Right lobe of liver (tissue), 6 donors: ENCODE measurements at regions not wholly inside any gene's neighbourhood (a gene's known extent, or its start where the extent isn't known, plus 50 kb on each side); places are given as distances from the start of the nearest gene placed in this dataset.
"Not testable (repeated sequence)": the region's sequence is repeated elsewhere in the genome, so short reads cannot be mapped to it uniquely, and the experiment has no call there.

Source experiments
- ATAC-seq, 4 donors: fragments of 200-7000 bp; cut with Tn5 transposase; one replicate each; pipeline ENCODE4 v1.9.1; 2020; ENCODE audit warnings: mild to moderate bottlenecking in 4 of 4, moderate library complexity in 4 of 4
- DNase-seq, 3 donors: peaks; one replicate each; pipeline ENCODE4 v3.0.0-alpha.2; 2020
- H3K27ac ChIP-seq, 3 donors: fragments of 200-600 bp; one replicate each; pipeline ENCODE4 v1.8.0; 2022
- H3K27me3 ChIP-seq, 2 donors: fragments of 200-600 bp; one replicate each; pipeline ENCODE4 v1.8.0; 2022
- H3K36me3 ChIP-seq, 4 donors: fragments of 200-600 bp; sonication (generic) in 1 of 4; one replicate each; pipeline versions ENCODE4 v1.5.1 to v1.8.0; 2017 to 2022; ENCODE audit warnings: control low read depth in 1 of 4
- H3K4me1 ChIP-seq, 4 donors: fragments of 200-600 bp; sonication (generic) in 1 of 4; one replicate each; pipeline versions ENCODE4 v1.5.1 to v1.8.0; 2017 to 2022; ENCODE audit warnings: control low read depth in 1 of 4
- H3K4me3 ChIP-seq, 3 donors: fragments of 200-600 bp; one replicate each; pipeline ENCODE4 v1.8.0; 2022
- H3K9me3 ChIP-seq, 4 donors: fragments of 200-600 bp; sonication (generic) in 1 of 4; one replicate each; pipeline versions ENCODE4 v1.5.1 to v1.8.0; 2017 to 2022; ENCODE audit warnings: control low read depth in 1 of 4
- CTCF ChIP-seq, 4 donors: fragments of 200-600 bp in 3 of 4; fragments of 450-650 bp in 1 of 4; IDR thresholded peaks; one replicate each; pipeline versions ENCODE4 v1.5.1 to v1.8.0; 2016 to 2022; ENCODE audit warnings: antibody characterized with exemption in 4 of 4, mild to moderate bottlenecking in 2 of 4
- POLR2A ChIP-seq: fragments of 450-650 bp; IDR thresholded peaks from one replicate; pipeline ENCODE4 v1.6.1; 2017; ENCODE audit warnings: antibody characterized with exemption, mild to moderate bottlenecking
- WGBS: methylation state at CpG from one replicate; pipeline ENCODE4 v1.1.6; 2018; ENCODE audit warnings: low coverage, low lambda C conversion rate; ENCODE audit not compliant: insufficient coverage; ENCODE audit errors: missing lambda C conversion rate; 5-methylcytosine and 5-hydroxymethylcytosine counted together
- intact Hi-C, 2 donors: fragments of 100-400 bp; cut with DNase I; formaldehyde crosslinking; loops; one replicate each; pipeline versions ENCODE4 v1.11.2 to v1.14.1; 2022
- donor health status: DM: no; HTN: yes; CAD: no.
- donor health status: DM: no; HTN: no; CAD: no.
- donor health status: DM: no; HTN: no; CAD: no.
- donor health status: DM: no; HTN: yes; CAD: no.
- donor health status: DM: no; HTN: yes; CAD: no.

- TF ChIP-seq CTCF (IDR thresholded peaks at IDR 0.05) (no peak), POLR2A (no peak)
- no peaks in the 10 kb centered on the region for H3K4me1 ChIP-seq
- peaks cover 0 to 4% (median 0%) of the 10 kb centered on the region in 4 donors for H3K9me3 ChIP-seq
- ATAC-seq (no peak), DNase-seq (no peak)
- H3K27me3 ChIP-seq = no peaks in the 10 kb centered on the region
- no peak overlapping the region for H3K4me3 ChIP-seq
- no peak overlapping the region for H3K27ac ChIP-seq
- intact Hi-C loops = no loop called here
- no peaks in the 10 kb centered on the region for H3K36me3 ChIP-seq
- 38% methylated on average over 1 of the region's 1 CpG for WGBS
These were observed 511.5 kb upstream of the CYLC2 start for GRCh38 chr9:102483651-102484050.

GRCh38 chr9:102482776-102483175 lies 512.4 kb upstream of the CYLC2 start:
- no peak for DNase-seq
- TF ChIP-seq POLR2A = no peak
- no peak for TF ChIP-seq CTCF (IDR thresholded peaks at IDR 0.05)
- H3K9me3 ChIP-seq = peaks cover 0 to 4% (median 0%) of the 10 kb centered on the region in 4 donors
- no peaks in the 10 kb centered on the region for H3K36me3 ChIP-seq
- intact Hi-C loops = no loop called here
- 80% methylated on average over 1 of the region's 1 CpG for WGBS
- ATAC-seq = no peak
- no peaks in the 10 kb centered on the region for H3K4me1 ChIP-seq
- no peak overlapping the region for H3K27ac ChIP-seq
- no peak overlapping the region for H3K4me3 ChIP-seq
- no peaks in the 10 kb centered on the region for H3K27me3 ChIP-seq

GRCh38 chr9:102479191-102479590 lies 515.9 kb upstream of the CYLC2 start:
- H3K4me3 ChIP-seq = no peak overlapping the region
- H3K27ac ChIP-seq = no peak overlapping the region
- 94% methylated on average over 3 of the region's 3 CpGs for WGBS
- H3K36me3 ChIP-seq = no peaks in the 10 kb centered on the region
- no peaks in the 10 kb centered on the region for H3K4me1 ChIP-seq
- DNase-seq (no peak), ATAC-seq (no peak)
- no peaks in the 10 kb centered on the region for H3K27me3 ChIP-seq
- H3K9me3 ChIP-seq = peaks cover 0 to 4% (median 0%) of the 10 kb centered on the region in 4 donors
- TF ChIP-seq CTCF (IDR thresholded peaks at IDR 0.05) = no peak
- TF ChIP-seq POLR2A = no peak
- intact Hi-C loops = no loop called here

- H3K4me3 ChIP-seq = no peak overlapping the region
- WGBS = 59% methylated on average over 2 of the region's 2 CpGs
- TF ChIP-seq POLR2A (no peak), CTCF (IDR thresholded peaks at IDR 0.05) (no peak)
- H3K27me3 ChIP-seq = no peaks in the 10 kb centered on the region
- H3K4me1 ChIP-seq = no peaks in the 10 kb centered on the region
- no peaks in the 10 kb centered on the region for H3K9me3 ChIP-seq
- no peak overlapping the region for H3K27ac ChIP-seq
- DNase-seq = no peak
- ATAC-seq = no peak
- intact Hi-C loops = no loop called here
- H3K36me3 ChIP-seq = no peaks in the 10 kb centered on the region
These were observed 520.8 kb upstream of the CYLC2 start for GRCh38 chr9:102474357-102474756.

- intact Hi-C loops, H3K9me3 ChIP-seq, H3K4me1 ChIP-seq, DNase-seq, H3K27ac ChIP-seq, ATAC-seq, H3K27me3 ChIP-seq, H3K36me3 ChIP-seq, H3K4me3 ChIP-seq: not testable (repeated sequence)
- WGBS = 94% methylated on average over 7 of the region's 7 CpGs
These were observed 525.7 kb upstream of the CYLC2 start for GRCh38 chr9:102469430-102469829.
